Stimulated activated naive CD8-positive, alpha-beta T cell treated with anti-CD3 and anti-CD28 coated beads, Interleukin-15, Interleukin-2, amounts not matched to agents 100 ng/mL and 50 ng/mL, for 24 hours (primary cell): ENCODE measurements at regions not wholly inside any gene's neighbourhood (a gene's known extent, or its start where the extent isn't known, plus 50 kb on each side); places are given as distances from the start of the nearest gene placed in this dataset.

ENCODE experiments used
- H3K27ac Mint-ChIP-seq: one replicate; pipeline ENCODE4 v1.8.0; 2021; ENCODE audit warnings: mild to moderate bottlenecking, mixed read lengths
- H3K27me3 Mint-ChIP-seq: one replicate; pipeline ENCODE4 v1.8.0; 2021; ENCODE audit warnings: mixed read lengths
- H3K36me3 Mint-ChIP-seq: one replicate; pipeline ENCODE4 v1.8.0; 2021; ENCODE audit warnings: low read depth, mixed read lengths
- H3K4me1 Mint-ChIP-seq: one replicate; pipeline ENCODE4 v1.8.0; 2021; ENCODE audit warnings: low read depth, mixed read lengths
- H3K4me3 Mint-ChIP-seq: one replicate; pipeline ENCODE4 v1.8.0; 2021; ENCODE audit warnings: mild to moderate bottlenecking, mixed read lengths
- H3K9me3 Mint-ChIP-seq: one replicate; pipeline ENCODE4 v1.8.0; 2021; ENCODE audit warnings: mixed read lengths

- no peaks in the 10 kb centered on the region for H3K9me3 Mint-ChIP-seq
- H3K27ac Mint-ChIP-seq: no peak overlapping the region
- no peak overlapping the region for H3K4me3 Mint-ChIP-seq
- H3K27me3 Mint-ChIP-seq: no peaks in the 10 kb centered on the region
- H3K36me3 Mint-ChIP-seq: no peaks in the 10 kb centered on the region
- no peaks in the 10 kb centered on the region for H3K4me1 Mint-ChIP-seq
Measured at GRCh38 chr16:14366974-14367707, 262.9 kb downstream of the PARN start.

DNA sequence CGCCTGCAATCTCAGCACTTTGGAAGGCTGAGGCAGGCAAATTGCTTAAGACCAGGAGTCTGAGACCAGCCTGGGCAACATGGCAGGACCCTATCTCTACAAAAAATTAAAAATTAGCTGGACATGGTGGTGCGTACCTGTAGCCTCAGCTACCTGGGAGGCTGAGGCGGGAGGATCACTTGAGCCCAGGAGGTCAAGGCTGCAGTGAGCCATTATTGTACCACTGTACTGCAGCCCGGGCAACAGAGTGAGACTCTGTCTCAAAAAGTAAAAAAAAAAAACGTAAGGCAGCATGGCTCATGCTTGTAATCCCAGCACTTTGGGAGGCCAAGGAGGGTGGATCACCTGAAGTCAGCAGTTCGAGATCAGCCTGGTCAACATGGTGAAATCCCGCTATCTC is 263.6 kb downstream of the PARN start:
- Mint-ChIP-seq H3K27me3 (no peaks in the 10 kb centered on the region), H3K4me3 (no peak overlapping the region), H3K36me3 (no peaks in the 10 kb centered on the region), H3K9me3 (no peaks in the 10 kb centered on the region), H3K27ac (no peak overlapping the region), H3K4me1 (no peaks in the 10 kb centered on the region)

DNA sequence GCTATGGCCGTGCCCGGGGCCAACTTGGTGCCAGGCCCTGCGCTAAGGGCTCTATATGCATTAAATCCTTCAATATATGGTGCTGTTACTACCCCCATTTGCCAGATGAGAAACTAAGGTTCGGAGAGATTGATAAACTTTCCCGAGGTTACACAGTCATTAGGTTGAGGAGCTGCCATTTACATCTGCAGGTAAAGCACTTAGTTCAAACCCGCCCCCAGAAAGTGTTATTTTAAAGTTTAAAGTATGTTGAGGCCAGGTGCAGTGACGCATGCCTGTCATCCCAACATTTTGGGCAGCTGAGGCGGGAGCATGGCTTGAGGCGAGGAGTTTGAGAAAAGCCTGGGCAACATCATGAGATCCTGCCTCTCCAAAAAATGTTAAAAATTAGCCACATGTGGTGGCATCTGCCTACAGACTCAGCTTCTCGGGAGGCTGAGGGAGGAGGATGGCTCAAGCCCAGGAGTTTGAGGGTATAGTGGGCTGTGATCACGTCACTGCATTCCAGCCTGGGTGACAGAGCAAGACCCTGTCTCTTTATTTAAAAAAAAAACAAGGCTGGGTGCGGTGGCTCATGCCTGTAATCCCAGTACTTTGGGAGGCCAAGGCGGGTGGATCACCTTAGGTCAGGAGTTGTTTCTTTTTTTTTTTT is 264.7 kb downstream of the PARN start:
- no peak overlapping the region for H3K4me3 Mint-ChIP-seq
- H3K27ac Mint-ChIP-seq: no peak overlapping the region
- H3K9me3 Mint-ChIP-seq: no peaks in the 10 kb centered on the region
- no peaks in the 10 kb centered on the region for H3K36me3 Mint-ChIP-seq
- H3K4me1 Mint-ChIP-seq: no peaks in the 10 kb centered on the region
- no peaks in the 10 kb centered on the region for H3K27me3 Mint-ChIP-seq

DNA sequence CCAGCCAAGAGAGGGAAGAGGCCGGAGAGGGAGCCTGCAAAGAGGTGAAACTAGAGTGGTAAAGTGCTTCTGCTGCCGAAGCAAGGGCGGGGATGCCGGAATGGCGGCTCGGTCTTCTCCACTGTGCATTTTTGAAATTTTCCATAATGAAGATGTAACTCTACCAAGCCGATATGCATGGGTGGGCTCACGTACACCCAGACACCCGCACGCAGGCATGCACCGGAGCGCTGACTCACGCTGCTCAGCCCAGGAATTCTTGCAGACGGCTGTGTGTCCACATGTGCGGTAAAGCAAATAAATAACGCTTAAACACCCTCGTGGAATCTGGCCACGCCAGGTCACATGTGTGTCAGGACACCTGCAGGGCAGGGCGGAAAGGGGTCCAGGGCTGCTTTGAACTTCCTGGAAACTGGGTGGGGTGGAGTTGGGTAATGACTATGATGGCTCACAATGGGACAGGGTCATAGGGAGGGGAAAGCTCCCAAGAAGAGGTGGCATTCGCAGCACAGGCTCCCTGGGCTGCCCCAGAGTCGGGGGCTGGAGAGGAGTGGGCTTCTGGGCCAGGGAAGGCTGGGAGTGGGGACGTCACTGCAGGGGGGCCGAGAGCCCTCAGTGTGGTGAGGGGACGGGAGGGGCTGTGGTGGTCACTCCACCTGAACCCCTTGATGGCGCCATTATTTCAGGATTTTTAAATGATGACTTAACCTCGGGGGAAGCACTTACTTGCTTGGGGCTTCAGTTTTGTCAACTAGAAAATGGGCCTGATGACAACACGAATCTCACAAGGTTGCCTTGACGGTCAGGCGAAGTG is 265.5 kb downstream of the PARN start:
- Mint-ChIP-seq H3K27me3 (no peaks in the 10 kb centered on the region), H3K27ac (no peak overlapping the region), H3K9me3 (no peaks in the 10 kb centered on the region), H3K4me3 (no peak overlapping the region), H3K4me1 (no peaks in the 10 kb centered on the region), H3K36me3 (no peaks in the 10 kb centered on the region)

DNA sequence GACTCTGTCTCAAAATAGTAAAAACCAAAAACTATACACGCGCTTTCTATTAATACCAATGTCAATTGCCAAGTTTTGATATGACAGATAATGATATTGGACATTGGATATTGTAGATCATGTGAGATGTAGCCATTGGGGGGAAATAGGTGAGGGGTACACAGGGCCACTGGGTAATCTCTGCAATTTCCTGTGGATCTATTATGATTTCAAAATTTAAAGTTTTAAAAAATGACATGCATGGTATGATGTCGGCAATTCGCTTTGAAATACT is 266.0 kb downstream of the PARN start:
- Mint-ChIP-seq H3K36me3 (no peaks in the 10 kb centered on the region), H3K4me1 (no peaks in the 10 kb centered on the region), H3K27ac (no peak overlapping the region), H3K9me3 (no peaks in the 10 kb centered on the region), H3K27me3 (peaks cover 2% of the 10 kb centered on the region), H3K4me3 (no peak overlapping the region)

- Mint-ChIP-seq H3K4me1 (no peaks in the 10 kb centered on the region), H3K9me3 (no peaks in the 10 kb centered on the region), H3K36me3 (no peaks in the 10 kb centered on the region), H3K4me3 (no peak overlapping the region), H3K27me3 (peaks cover 4% of the 10 kb centered on the region), H3K27ac (no peak overlapping the region)
Measured at GRCh38 chr16:14362774-14363371, 267.2 kb downstream of the PARN start.

GRCh38 chr16:14360326-14361037 is 269.6 kb downstream of the PARN start:
- Mint-ChIP-seq H3K27me3 (peaks cover 5% of the 10 kb centered on the region), H3K9me3 (no peaks in the 10 kb centered on the region), H3K4me3 (no peak overlapping the region), H3K36me3 (no peaks in the 10 kb centered on the region), H3K4me1 (peaks cover under 1% of the 10 kb centered on the region), H3K27ac (no peak overlapping the region)

- Mint-ChIP-seq H3K4me1 (peaks cover 10% of the 10 kb centered on the region), H3K27me3 (peaks cover 8% of the 10 kb centered on the region), H3K36me3 (no peaks in the 10 kb centered on the region), H3K4me3 (no peak overlapping the region), H3K9me3 (no peaks in the 10 kb centered on the region), H3K27ac (no peak overlapping the region)
Measured at GRCh38 chr16:14358697-14359305, 271.3 kb downstream of the PARN start.

GRCh38 chr16:14357328-14357727 is 272.7 kb downstream of the PARN start:
- Mint-ChIP-seq H3K9me3 (no peaks in the 10 kb centered on the region), H3K27me3 (peaks cover 11% of the 10 kb centered on the region), H3K4me1 (peaks cover 10% of the 10 kb centered on the region), H3K36me3 (no peaks in the 10 kb centered on the region), H3K4me3 (no peak overlapping the region), H3K27ac (no peak overlapping the region)

DNA sequence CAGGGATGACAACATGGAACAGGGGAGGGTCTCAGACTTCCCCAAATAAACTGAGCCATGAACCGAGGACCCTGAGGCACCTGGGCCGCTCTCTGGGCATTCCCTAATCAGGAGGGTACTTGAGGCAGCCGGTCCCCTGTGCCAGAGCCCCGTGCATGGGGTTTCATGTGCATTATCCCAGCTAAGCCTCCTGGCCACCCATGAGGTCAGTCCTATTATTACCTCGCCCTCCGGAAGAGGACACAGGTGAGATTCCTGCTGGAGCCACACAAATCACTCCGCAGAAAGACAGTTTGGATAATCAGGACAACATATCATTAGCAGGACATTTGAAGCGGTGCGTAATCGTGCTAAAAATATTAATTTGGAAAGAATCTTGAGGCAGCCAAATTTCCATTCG is 274.0 kb downstream of the PARN start:
- Mint-ChIP-seq H3K36me3 (no peaks in the 10 kb centered on the region), H3K27me3 (peaks cover 11% of the 10 kb centered on the region), H3K9me3 (no peaks in the 10 kb centered on the region), H3K4me3 (no peak overlapping the region), H3K27ac (no peak overlapping the region), H3K4me1 (peaks cover 10% of the 10 kb centered on the region)

DNA sequence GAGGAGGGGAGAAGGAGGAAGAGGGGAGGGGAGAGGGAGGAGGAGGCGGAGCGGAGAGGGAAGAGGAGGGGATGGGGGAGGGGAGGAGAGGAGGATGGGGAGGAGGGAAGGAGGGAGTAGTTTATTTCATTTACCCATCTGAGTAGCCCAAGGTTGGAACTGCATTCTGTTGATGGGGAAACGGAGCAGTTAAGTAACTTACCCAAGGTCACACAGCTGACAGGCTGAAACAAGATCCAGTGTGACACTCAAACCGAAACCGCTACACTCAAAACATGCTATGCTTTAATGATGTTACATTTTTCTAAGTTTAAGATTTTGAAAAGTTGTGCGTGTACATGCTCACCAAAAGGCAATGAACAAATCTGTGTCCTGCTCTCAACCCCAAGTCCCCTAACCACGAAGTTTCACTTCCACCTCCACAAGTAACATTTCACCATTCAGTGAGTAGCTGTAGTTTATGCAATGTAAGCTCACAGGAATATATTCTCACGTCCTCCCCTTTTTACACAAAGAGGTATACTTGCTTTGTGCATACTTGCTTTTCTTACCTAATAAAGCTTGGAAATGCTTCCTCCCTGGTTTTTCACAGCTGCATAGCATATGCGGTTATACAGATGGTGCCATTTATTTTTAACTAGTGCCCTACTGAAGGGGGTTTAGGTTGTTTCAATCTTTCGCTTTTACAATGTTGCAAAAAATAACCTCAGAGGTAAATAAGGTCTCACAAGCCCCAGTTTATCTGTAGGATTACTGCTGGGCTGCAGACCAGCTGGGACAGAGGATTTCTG is 275.3 kb downstream of the PARN start:
- H3K27ac Mint-ChIP-seq: peak overlapping the region; percentile 18
- peaks cover 11% of the 10 kb centered on the region for H3K27me3 Mint-ChIP-seq
- H3K9me3 Mint-ChIP-seq: no peaks in the 10 kb centered on the region
- peaks cover 10% of the 10 kb centered on the region for H3K4me1 Mint-ChIP-seq
- H3K4me3 Mint-ChIP-seq: peak overlapping the region; percentile 52
- no peaks in the 10 kb centered on the region for H3K36me3 Mint-ChIP-seq

DNA sequence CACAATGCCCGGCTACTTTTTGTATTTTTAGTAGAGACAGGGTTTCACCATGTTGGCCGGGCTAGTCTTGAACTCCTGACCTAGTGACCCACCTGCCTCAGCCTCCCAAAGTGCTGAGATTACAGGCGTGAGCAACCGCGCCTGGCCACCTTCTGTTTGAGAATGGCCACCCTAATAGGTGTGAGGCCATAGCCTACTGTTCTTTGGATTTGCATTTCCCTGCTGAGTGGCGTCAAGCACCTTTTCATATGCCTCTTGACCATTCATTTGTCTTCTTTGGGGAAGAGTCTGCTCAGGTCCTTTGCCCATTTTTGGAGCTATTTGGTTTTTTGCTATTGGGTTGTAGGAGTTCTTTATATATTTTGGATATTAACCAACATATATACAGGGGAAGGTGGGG is 276.7 kb downstream of the PARN start:
- H3K27me3 Mint-ChIP-seq: peaks cover 7% of the 10 kb centered on the region

GRCh38 chr16:14351647-14352046 is 278.4 kb downstream of the PARN start:
- Mint-ChIP-seq H3K4me3 (no peak overlapping the region), H3K9me3 (no peaks in the 10 kb centered on the region), H3K27me3 (peaks cover 7% of the 10 kb centered on the region), H3K36me3 (no peaks in the 10 kb centered on the region), H3K27ac (no peak overlapping the region), H3K4me1 (peaks cover 10% of the 10 kb centered on the region)

More for the DNA sequence above, 276.7 kb downstream of the PARN start:
- Mint-ChIP-seq H3K27ac (no peak overlapping the region), H3K9me3 (no peaks in the 10 kb centered on the region), H3K36me3 (no peaks in the 10 kb centered on the region), H3K4me3 (no peak overlapping the region), H3K4me1 (peaks cover 10% of the 10 kb centered on the region)

GRCh38 chr16:14350626-14351025 is 279.4 kb downstream of the PARN start:
- H3K36me3 Mint-ChIP-seq: no peaks in the 10 kb centered on the region
- no peak overlapping the region for H3K4me3 Mint-ChIP-seq
- peaks cover 10% of the 10 kb centered on the region for H3K27me3 Mint-ChIP-seq
- H3K4me1 Mint-ChIP-seq: peaks cover 10% of the 10 kb centered on the region
- H3K27ac Mint-ChIP-seq: no peak overlapping the region
- peaks cover 5% of the 10 kb centered on the region for H3K9me3 Mint-ChIP-seq
